NCI-H1436 treated with DMSO at 0.1 percent for 48 hours (cell line): ENCODE measurements at regions not wholly inside any gene's neighbourhood (a gene's known extent, or its start where the extent isn't known, plus 50 kb on each side); places are given as distances from the start of the nearest gene placed in this dataset.

Experiments used
- DNase-seq: peaks from one replicate; lab custom pipeline; 2025; lab: John Stamatoyannopoulos, UW

DNA sequence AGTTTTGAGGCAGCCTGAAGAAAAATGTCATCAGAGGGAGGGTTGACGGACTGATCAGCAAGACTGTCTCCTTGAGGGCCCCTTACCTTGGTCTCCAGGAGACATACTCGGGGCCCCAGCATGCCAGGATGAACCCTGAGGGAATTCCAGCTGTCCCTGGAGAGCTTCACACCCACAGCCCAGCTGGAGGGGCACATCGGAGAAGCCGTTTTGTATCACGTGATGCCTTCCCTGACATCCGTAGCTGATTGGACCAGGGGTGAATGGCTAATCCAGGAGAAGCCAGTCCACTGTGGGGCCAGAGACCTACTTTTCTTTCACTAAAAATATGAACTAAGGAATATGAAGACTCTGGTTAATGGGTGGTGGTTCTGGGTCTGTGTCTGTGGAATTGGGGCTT, 86.0 kb upstream of the TP53I11 start:
- DNase-seq = no peak

GRCh38 chr11:45037434-45038005, 86.8 kb upstream of the TP53I11 start:
- no peak for DNase-seq

DNA sequence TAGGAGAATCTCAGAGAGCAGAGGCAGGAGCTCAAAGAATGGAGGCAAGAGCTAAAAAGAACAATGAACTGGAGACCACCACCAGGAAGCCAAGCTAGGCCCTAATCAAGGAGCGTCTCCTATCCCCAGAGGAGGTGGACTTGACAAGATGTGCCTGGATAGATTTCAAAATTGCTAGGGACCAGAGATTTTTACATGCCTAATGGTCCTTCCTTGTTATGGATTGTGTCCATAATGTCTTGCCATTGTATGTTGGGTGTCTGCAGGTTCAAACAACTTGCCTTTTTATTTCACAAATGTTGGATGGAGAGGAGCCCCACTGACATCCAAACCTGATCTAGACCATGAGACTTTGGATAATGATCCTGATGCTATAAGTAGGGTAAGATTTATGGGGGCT, 88.2 kb upstream of the TP53I11 start:
- DNase-seq = no peak

GRCh38 chr11:45041596-45041995, 90.9 kb upstream of the TP53I11 start:
- DNase-seq = peak; percentile 70

DNA sequence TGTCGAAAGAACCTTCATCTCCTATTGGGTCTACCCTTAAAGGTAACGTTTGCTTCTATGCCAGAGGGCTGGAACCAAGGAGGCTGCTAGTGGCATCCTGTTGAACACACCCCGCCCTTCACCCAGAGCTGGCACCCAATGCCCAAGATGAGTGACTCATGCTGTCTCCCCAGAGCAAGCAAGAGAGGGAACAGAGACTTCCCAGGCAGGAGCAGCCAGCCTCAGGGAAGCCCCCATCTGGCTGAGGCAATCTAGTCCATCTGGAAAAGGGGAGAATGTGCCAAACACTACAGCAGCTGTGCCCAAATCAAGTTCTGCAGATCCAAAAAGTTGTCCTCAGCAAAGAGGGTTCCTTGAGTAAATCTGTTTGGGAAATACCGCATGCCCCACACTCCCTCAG, 91.9 kb upstream of the TP53I11 start:
- DNase-seq = no peak

DNA sequence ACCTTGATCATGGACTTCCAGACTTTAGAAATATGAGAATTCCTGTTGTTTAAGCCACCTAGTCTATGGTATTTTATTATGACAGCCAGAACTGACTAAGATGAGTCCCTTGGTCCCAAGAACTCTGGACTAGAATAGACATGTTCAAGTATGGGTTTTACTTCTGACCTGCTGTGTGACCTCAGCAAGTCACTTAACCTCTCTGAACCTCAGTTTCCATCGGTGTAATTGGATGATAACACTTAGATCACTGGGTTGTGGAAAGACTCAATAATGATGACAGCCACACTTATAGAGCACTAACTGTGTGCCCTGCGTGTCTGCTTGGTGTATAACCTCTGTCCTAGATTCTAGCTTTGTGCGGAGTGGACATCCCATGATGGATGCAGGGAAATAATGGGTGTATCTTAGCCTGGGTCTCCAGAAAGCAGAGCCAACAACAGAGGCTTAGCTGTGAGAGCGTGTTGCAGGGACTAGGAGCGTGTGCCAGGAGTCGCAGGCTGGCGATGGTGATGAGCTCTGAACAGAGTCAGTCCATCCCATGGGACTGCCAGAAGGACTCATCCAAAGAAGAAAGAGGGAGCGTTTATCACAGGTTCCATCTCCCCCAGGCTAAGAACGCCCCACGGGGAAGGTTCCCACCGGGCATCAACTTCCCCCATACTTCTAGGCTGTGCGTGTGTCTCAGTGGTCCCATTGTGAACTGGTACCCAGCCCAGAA, 93.2 kb upstream of the TP53I11 start:
- DNase-seq = no peak

DNA sequence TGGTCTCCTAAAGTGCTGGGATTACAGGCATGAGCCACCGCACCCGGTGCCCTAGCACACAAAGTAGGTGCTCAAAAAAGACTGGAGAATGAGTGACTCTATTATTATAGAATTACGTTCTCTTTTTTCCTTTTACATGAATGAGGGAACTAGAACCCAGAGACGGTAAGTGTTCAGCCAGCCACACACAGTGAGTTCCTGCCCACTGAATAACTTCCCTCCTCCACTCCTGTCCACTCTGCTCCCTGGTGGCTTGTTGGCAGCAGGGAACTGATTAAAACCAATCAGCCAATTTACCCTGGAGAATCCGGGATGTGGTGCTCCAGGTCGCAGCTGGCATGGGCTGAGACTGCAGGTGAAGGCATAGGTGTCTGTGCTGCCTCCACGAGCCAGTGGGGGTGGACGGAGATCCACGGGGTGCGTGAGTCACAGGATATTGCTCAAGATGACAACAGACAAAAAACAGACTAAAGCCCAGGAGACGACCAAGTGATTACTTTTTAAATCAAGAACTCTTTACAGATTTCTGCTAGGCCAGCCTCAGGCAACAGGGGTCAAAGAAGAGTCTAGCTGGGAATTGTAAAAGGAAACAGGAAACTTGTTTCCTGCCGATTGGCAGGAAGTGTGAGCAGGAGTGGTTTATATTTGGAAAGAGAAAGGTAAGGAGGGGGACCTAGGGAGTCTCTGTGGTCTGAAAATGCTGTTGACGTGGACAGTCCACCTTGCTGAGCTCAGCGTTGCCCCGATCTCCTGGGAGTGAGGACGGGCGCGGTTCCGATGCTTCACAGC, 95.2 kb upstream of the TP53I11 start:
- no peak for DNase-seq

DNA sequence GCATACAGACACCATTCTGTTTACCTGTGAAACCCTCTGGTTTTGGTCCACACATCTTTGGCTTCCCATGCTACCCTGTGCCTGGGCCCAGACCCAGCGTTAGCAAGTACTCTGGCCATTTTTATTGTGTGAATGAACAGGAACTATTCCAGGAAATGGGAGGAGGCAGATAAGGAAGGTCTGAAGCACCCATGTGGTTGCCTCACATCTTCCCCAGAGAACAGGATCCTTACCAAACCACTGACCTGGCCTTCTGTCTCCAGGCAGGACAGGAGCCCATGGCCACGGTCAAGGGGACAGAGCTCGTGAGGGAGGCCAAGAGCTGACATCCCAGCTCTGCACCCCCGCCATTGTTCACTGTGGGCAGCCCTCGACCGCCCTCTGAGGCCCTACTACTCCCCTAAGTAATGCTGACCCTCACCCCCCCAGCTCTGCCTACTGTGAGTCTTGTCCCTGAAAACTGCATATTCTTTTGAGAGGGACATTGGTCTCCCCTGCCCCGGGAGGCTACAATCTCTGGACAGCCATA, 97.7 kb upstream of the TP53I11 start:
- DNase-seq = no peak

GRCh38 chr11:45048870-45049691, 97.4 kb upstream of the PRDM11 start:
- DNase-seq = no peak

DNA sequence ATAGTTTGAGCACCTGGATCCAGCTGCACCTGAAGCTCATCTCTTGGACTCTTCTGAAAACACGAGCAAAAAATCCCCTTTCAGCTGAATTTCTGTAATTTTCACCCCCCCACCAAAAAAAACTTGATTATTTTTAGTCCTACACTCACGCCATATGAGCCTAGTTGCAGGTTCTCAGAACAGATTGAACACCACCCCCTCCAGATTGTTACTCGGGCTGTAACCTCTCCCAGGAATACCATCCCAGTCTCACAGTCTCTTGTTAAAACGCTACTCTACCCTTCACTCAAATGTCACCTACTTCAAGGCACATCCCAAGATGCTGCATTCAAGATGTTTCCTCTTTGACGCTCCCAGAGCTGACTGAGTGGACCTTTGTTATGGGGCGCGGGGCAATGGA, 96.3 kb upstream of the PRDM11 start:
- DNase-seq = no peak

DNA sequence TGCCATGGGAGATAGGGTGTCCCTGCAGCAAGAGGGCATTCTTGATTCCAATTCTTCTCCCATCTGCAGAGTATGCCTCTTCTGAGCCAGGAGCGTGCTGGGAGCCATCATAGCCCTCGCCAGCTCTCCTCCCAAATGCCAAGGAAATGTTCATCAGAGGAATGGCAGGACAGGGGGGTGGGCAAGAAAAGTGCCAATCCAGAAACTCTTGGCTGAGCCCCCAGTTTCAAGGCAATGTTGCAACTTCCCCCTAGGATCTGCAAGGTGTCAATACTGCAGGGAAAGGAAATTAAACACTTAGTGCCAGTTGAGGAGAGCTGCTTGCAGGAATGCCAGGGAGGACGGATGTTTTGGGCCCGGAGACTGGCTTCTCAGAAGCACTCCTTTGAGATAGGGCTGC, 94.8 kb upstream of the PRDM11 start:
- DNase-seq = no peak

- DNase-seq = no peak
Observed at GRCh38 chr11:45052361-45052760, 94.1 kb upstream of the PRDM11 start.

- no peak for DNase-seq
Observed at GRCh38 chr11:45053736-45054446, 92.5 kb upstream of the PRDM11 start.

DNA sequence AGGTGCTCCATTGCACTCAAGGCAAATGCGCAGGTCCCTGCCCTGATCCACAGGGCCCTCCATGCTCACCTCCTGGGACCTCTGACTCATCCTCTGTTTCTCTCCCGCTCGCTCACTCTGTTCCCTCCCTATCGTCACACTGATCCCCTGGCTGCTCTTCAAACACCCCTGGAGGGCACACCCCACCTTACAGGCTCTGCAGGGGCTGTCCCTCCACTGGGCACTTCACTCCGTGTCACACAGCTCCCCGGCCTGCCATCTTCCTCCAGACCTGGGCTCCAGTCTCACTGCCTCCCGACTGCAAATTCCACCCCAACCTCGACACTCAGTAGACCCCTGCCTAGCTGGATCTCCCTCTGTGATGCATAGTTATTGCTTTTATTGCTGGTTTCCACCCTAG, 91.5 kb upstream of the PRDM11 start:
- no peak for DNase-seq

- peak; percentile 66 for DNase-seq
Observed at GRCh38 chr11:45056529-45056928, 89.9 kb upstream of the PRDM11 start.

- peak; percentile 65 for DNase-seq
Observed at GRCh38 chr11:45057938-45058646, 88.3 kb upstream of the PRDM11 start.

GRCh38 chr11:45058647-45058950, 87.8 kb upstream of the PRDM11 start:
- no peak for DNase-seq

GRCh38 chr11:45060707-45061106, 85.7 kb upstream of the PRDM11 start:
- DNase-seq = no peak

DNA sequence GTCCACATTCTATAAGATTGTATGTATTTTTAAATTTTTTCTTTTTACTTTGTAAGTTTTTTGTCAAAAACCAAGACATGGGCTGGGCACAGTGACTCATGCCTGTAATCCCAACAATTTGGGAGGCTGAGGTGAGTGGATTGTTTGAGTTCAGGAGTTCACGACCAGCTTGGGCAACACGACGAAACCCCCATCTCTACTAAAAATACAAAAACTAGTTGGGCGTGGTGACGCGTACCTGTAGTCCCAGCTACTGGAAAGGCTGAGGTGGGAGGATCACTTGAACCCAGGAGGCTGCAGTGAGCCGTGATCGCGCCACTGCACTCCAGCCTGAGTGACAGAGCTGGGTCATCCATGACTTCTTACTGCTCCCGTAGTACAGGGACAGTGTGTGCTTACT, 84.8 kb upstream of the PRDM11 start:
- no peak for DNase-seq

GRCh38 chr11:45062115-45062514, 84.3 kb upstream of the PRDM11 start:
- no peak for DNase-seq
